GM23338 (cell line): ENCODE measurements at regions not wholly inside any gene's neighbourhood (a gene's known extent, or its start where the extent isn't known, plus 50 kb on each side); places are given as distances from the start of the nearest gene placed in this dataset.

Experiments used
- ATAC-seq: fragments of 200-7000 bp; cut with Tn5 transposase; 3 replicates; pipeline ENCODE4 v1.9.1; 2020
- DNase-seq: peaks from one replicate; pipeline ENCODE4 v3.0.0-alpha.2; 2015; ENCODE audit warnings: low spot score
- H2AFZ ChIP-seq: fragments of 200-600 bp; sonication (generic); 2 replicates; pipeline ENCODE4 v1.8.0; 2016; ENCODE audit warnings: antibody characterized with exemption, mild to moderate bottlenecking, moderate library complexity
- H3F3A ChIP-seq: fragments of 200-600 bp; sonication (generic); replicated peaks from 2 replicates; pipeline ENCODE4 v1.8.0; 2017; ENCODE audit warnings: antibody characterized with exemption, mixed run types, low read depth
- H3K27ac ChIP-seq: fragments of 200-600 bp; sonication (generic); 2 replicates; pipeline ENCODE4 v1.6.1; 2016; ENCODE audit warnings: low read depth
- H3K27me3 ChIP-seq: fragments of 200-600 bp; sonication (generic); 2 replicates; pipeline ENCODE4 v1.8.0; 2016; ENCODE audit warnings: mild to moderate bottlenecking, mixed run types, moderate library complexity; ENCODE audit not compliant: insufficient read depth
- H3K36me3 ChIP-seq: fragments of 200-600 bp; sonication (generic); 2 replicates; pipeline ENCODE4 v1.8.0; 2016; ENCODE audit warnings: mild to moderate bottlenecking; ENCODE audit not compliant: insufficient read depth
- H3K4me1 ChIP-seq: fragments of 200-600 bp; sonication (generic); 2 replicates; pipeline ENCODE4 v1.8.0; 2016; ENCODE audit warnings: mild to moderate bottlenecking, moderate library complexity; ENCODE audit not compliant: insufficient read depth
- H3K4me2 ChIP-seq: fragments of 200-600 bp; sonication (generic); 2 replicates; pipeline ENCODE4 v1.7.1; 2017; ENCODE audit warnings: mixed run types
- H3K4me3 ChIP-seq: fragments of 200-600 bp; sonication (generic); 2 replicates; pipeline ENCODE4 v1.6.1; 2016; ENCODE audit warnings: mixed run types
- H3K79me2 ChIP-seq: fragments of 200-600 bp; sonication (generic); replicated peaks from 2 replicates; pipeline ENCODE4 v1.8.0; 2017; ENCODE audit warnings: mild to moderate bottlenecking; ENCODE audit not compliant: insufficient read depth
- H3K9me2 ChIP-seq: fragments of 200-600 bp; sonication (generic); 2 replicates; pipeline ENCODE4 v1.8.0; 2017; ENCODE audit not compliant: insufficient read depth
- H4K20me1 ChIP-seq: fragments of 200-600 bp; sonication (generic); replicated peaks from 2 replicates; pipeline ENCODE4 v1.8.0; 2017; ENCODE audit warnings: mild to moderate bottlenecking; ENCODE audit not compliant: insufficient read depth
- H3K27ac Mint-ChIP-seq: 2 replicates; pipeline ENCODE4 v1.8.0; 2020; ENCODE audit warnings: inconsistent platforms, mild to moderate bottlenecking, moderate library complexity, mixed read lengths
- H3K27me3 Mint-ChIP-seq: 3 replicates; pipeline ENCODE4 v1.8.0; 2022; ENCODE audit warnings: low read depth, mild to moderate bottlenecking, moderate library complexity, mixed read lengths, inconsistent platforms; ENCODE audit not compliant: insufficient read depth, poor library complexity
- H3K36me3 Mint-ChIP-seq: 3 replicates; pipeline ENCODE4 v1.8.0; 2021; ENCODE audit warnings: low read depth, mild to moderate bottlenecking, inconsistent platforms, moderate library complexity, mixed read lengths
- H3K4me1 Mint-ChIP-seq: 3 replicates; pipeline ENCODE4 v1.8.0; 2020; ENCODE audit warnings: mild to moderate bottlenecking, inconsistent platforms, mixed read lengths
- H3K4me3 Mint-ChIP-seq: 3 replicates; pipeline ENCODE4 v1.8.0; 2021; ENCODE audit warnings: moderate library complexity, mild to moderate bottlenecking, inconsistent platforms, mixed read lengths
- H3K9me3 Mint-ChIP-seq: 3 replicates; pipeline ENCODE4 v1.8.0; 2020; ENCODE audit warnings: moderate library complexity, mild to moderate bottlenecking, inconsistent platforms, mixed read lengths
- CREB1 ChIP-seq: fragments of 250-450 bp; sonication (Bioruptor Pico); IDR thresholded peaks from 2 replicates; pipeline ENCODE4 v1.5.0; 2020; ENCODE audit warnings: low read depth, mild to moderate bottlenecking, moderate library complexity
- CTCF ChIP-seq, 2 experiments: fragments of 200-600 bp in 1 of 2; sonication (generic) in 1 of 2; conservative IDR thresholded peaks; 2 replicates each; pipeline versions ENCODE4 v1.5.1 to v1.6.1; 2016 to 2017; ENCODE audit warnings: antibody characterized with exemption in 2 of 2, low read depth in 2 of 2, mild to moderate bottlenecking in 2 of 2, moderate library complexity in 1 of 2
- ETS1 ChIP-seq: IDR thresholded peaks from 2 replicates; pipeline ENCODE4 v1.6.1; 2016; ENCODE audit warnings: antibody characterized with exemption
- EZH2 ChIP-seq: fragments of 200-600 bp; sonication (generic); IDR thresholded peaks from one replicate; pipeline ENCODE4 v1.8.0; 2017; ENCODE audit warnings: antibody characterized with exemption, mild to moderate bottlenecking, low read depth; ENCODE audit not compliant: unreplicated experiment
- EZH2phosphoT487 ChIP-seq: fragments of 200-600 bp; sonication (generic); IDR thresholded peaks from one replicate; pipeline ENCODE4 v1.8.1; 2018; ENCODE audit warnings: antibody characterized with exemption; ENCODE audit not compliant: unreplicated experiment
- JUNB ChIP-seq: IDR thresholded peaks from one replicate; pipeline ENCODE4 v1.6.1; 2016; ENCODE audit warnings: antibody characterized with exemption; ENCODE audit not compliant: unreplicated experiment
- NANOG ChIP-seq: IDR thresholded peaks from 2 replicates; pipeline ENCODE4 v1.6.1; 2016; ENCODE audit warnings: antibody characterized with exemption, borderline replicate concordance
- POLR2AphosphoS5 ChIP-seq: IDR thresholded peaks from 2 replicates; pipeline ENCODE4 v1.6.1; 2016; ENCODE audit warnings: antibody characterized with exemption, low read depth
- REST ChIP-seq: IDR thresholded peaks from one replicate; pipeline ENCODE4 v1.6.1; 2018; ENCODE audit warnings: antibody characterized with exemption; ENCODE audit not compliant: unreplicated experiment
- STAT1 ChIP-seq: IDR thresholded peaks from one replicate; pipeline ENCODE4 v1.6.1; 2016; ENCODE audit warnings: antibody characterized with exemption; ENCODE audit not compliant: unreplicated experiment
- ZNF114 ChIP-seq: fragments of 250-450 bp; sonication (Bioruptor Pico); IDR thresholded peaks from 2 replicates; pipeline ENCODE4 v1.5.0; 2020; ENCODE audit warnings: mild to moderate bottlenecking, moderate library complexity
- ZNF331 ChIP-seq: fragments of 250-450 bp; sonication (Bioruptor Pico); IDR thresholded peaks from 2 replicates; pipeline ENCODE4 v1.5.0; 2020; ENCODE audit warnings: low read depth, mild to moderate bottlenecking, moderate library complexity
- TF ChIP-seq, protein P1 (sequence below): fragments of 250-450 bp; sonication (Bioruptor Pico); IDR thresholded peaks from 2 replicates; pipeline ENCODE4 v1.5.0; 2020; ENCODE audit warnings: mild to moderate bottlenecking, moderate library complexity

GRCh38 chr1:232163533-232163932 lies 466.4 kb downstream of the SIPA1L2 start:
- Mint-ChIP-seq H3K9me3 (no peaks in the 10 kb centered on the region; the same call in 2 of the 3 replicates), H3K4me3 (no peak overlapping the region)

More at GRCh38 chr1:232163533-232163932, 466.4 kb downstream of the SIPA1L2 start:
- H3K27me3 Mint-ChIP-seq, result peaks cover 2% of the 10 kb centered on the region
- no peak overlapping the region for H3K27ac Mint-ChIP-seq
- Histone ChIP-seq H4K20me1 (peaks cover 7% of the 10 kb centered on the region), H3K9me2 (no peaks in the 10 kb centered on the region), H3K27me3 (no peaks in the 10 kb centered on the region), H3K4me1 (peaks cover 8% of the 10 kb centered on the region), H3K36me3 (peaks cover 7% of the 10 kb centered on the region), H3K4me2 (no peak overlapping the region), H3F3A (0 out of 2 replicates have a peak, but pooled peaks cover 4% of the 10 kb centered on the region), H3K79me2 (no peaks in the 10 kb centered on the region), H3K4me3 (no peak overlapping the region), H2AFZ (no peak overlapping the region), H3K27ac (no peak overlapping the region)
- TF ChIP-seq STAT1 (no peak), CREB1 (no peak), ZNF331 (CRISPR knock-in tag) (no peak), NANOG (no peak), REST (no peak), JUNB (no peak), POLR2AphosphoS5 (no peak), EZH2 (no peak), ETS1 (no peak), EZH2phosphoT487 (no peak), ZNF114 (CRISPR knock-in tag) (no peak), CTCF (conservative IDR thresholded peaks at IDR 0.05; ENCODE audit: low read depth in 2 of 2) (no peak)
- TF ChIP-seq, protein P1, sequence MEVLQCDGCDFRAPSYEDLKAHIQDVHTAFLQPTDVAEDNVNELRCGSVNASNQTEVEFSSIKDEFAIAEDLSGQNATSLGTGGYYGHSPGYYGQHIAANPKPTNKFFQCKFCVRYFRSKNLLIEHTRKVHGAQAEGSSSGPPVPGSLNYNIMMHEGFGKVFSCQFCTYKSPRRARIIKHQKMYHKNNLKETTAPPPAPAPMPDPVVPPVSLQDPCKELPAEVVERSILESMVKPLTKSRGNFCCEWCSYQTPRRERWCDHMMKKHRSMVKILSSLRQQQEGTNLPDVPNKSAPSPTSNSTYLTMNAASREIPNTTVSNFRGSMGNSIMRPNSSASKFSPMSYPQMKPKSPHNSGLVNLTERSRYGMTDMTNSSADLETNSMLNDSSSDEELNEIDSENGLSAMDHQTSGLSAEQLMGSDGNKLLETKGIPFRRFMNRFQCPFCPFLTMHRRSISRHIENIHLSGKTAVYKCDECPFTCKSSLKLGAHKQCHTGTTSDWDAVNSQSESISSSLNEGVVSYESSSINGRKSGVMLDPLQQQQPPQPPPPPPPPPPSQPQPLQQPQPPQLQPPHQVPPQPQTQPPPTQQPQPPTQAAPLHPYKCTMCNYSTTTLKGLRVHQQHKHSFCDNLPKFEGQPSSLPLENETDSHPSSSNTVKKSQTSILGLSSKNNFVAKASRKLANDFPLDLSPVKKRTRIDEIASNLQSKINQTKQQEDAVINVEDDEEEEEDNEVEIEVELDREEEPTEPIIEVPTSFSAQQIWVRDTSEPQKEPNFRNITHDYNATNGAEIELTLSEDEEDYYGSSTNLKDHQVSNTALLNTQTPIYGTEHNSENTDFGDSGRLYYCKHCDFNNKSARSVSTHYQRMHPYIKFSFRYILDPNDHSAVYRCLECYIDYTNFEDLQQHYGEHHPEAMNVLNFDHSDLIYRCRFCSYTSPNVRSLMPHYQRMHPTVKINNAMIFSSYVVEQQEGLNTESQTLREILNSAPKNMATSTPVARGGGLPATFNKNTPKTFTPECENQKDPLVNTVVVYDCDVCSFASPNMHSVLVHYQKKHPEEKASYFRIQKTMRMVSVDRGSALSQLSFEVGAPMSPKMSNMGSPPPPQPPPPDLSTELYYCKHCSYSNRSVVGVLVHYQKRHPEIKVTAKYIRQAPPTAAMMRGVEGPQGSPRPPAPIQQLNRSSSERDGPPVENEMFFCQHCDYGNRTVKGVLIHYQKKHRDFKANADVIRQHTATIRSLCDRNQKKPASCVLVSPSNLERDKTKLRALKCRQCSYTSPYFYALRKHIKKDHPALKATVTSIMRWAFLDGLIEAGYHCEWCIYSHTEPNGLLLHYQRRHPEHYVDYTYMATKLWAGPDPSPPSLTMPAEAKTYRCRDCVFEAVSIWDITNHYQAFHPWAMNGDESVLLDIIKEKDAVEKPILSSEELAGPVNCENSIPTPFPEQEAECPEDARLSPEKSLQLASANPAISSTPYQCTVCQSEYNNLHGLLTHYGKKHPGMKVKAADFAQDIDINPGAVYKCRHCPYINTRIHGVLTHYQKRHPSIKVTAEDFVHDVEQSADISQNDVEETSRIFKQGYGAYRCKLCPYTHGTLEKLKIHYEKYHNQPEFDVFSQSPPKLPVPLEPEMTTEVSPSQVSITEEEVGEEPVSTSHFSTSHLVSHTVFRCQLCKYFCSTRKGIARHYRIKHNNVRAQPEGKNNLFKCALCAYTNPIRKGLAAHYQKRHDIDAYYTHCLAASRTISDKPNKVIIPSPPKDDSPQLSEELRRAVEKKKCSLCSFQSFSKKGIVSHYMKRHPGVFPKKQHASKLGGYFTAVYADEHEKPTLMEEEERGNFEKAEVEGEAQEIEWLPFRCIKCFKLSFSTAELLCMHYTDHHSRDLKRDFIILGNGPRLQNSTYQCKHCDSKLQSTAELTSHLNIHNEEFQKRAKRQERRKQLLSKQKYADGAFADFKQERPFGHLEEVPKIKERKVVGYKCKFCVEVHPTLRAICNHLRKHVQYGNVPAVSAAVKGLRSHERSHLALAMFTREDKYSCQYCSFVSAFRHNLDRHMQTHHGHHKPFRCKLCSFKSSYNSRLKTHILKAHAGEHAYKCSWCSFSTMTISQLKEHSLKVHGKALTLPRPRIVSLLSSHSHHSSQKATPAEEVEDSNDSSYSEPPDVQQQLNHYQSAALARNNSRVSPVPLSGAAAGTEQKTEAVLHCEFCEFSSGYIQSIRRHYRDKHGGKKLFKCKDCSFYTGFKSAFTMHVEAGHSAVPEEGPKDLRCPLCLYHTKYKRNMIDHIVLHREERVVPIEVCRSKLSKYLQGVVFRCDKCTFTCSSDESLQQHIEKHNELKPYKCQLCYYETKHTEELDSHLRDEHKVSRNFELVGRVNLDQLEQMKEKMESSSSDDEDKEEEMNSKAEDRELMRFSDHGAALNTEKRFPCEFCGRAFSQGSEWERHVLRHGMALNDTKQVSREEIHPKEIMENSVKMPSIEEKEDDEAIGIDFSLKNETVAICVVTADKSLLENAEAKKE (CRISPR knock-in tag), result no peak
- peaks cover 26% of the 10 kb centered on the region for H3K4me1 Mint-ChIP-seq
- ATAC-seq (no peak), DNase-seq (no peak)
- H3K36me3 Mint-ChIP-seq, result peaks cover 61% of the 10 kb centered on the region
